AG04449 (cell line): ENCODE measurements at regions not wholly inside any gene's neighbourhood (a gene's known extent, or its start where the extent isn't known, plus 50 kb on each side); places are given as distances from the start of the nearest gene placed in this dataset.

Source experiments
- CTCF ChIA-PET: fragments of 350-600 bp; formaldehyde crosslinking; extraction: SDS; loops from one replicate; lab custom pipeline; 2021; ENCODE audit warnings: antibody characterized with exemption; lab: Yijun Ruan, JAX
- POLR2A ChIA-PET: fragments of 400-600, 350-600 bp; formaldehyde crosslinking; extraction: SDS; loops from one replicate; lab custom pipeline; 2020; ENCODE audit warnings: antibody characterized with exemption, inconsistent platforms; lab: Yijun Ruan, JAX
- DNase-seq: peaks from one replicate; pipeline ENCODE4 v3.0.0-alpha.2; 2010; ENCODE audit warnings: low read depth, low spot score
- H3K4me3 ChIP-seq: 2 replicates; pipeline ENCODE4 v1.5.1; 2011; ENCODE audit warnings: low read depth, mild to moderate bottlenecking, control low read depth, low read length
- TF ChIP-seq, protein P1 (sequence below): IDR thresholded peaks from one replicate; pipeline ENCODE4 v1.5.1; 2011; ENCODE audit warnings: mild to moderate bottlenecking, moderate library complexity, low read length, control low read depth, inconsistent platforms; ENCODE audit not compliant: insufficient read depth; ENCODE audit errors: missing control alignments

- DNase-seq: no peak
- TF ChIP-seq, protein P1, sequence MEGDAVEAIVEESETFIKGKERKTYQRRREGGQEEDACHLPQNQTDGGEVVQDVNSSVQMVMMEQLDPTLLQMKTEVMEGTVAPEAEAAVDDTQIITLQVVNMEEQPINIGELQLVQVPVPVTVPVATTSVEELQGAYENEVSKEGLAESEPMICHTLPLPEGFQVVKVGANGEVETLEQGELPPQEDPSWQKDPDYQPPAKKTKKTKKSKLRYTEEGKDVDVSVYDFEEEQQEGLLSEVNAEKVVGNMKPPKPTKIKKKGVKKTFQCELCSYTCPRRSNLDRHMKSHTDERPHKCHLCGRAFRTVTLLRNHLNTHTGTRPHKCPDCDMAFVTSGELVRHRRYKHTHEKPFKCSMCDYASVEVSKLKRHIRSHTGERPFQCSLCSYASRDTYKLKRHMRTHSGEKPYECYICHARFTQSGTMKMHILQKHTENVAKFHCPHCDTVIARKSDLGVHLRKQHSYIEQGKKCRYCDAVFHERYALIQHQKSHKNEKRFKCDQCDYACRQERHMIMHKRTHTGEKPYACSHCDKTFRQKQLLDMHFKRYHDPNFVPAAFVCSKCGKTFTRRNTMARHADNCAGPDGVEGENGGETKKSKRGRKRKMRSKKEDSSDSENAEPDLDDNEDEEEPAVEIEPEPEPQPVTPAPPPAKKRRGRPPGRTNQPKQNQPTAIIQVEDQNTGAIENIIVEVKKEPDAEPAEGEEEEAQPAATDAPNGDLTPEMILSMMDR: no peak
- CTCF ChIA-PET: no interaction called here
- POLR2A ChIA-PET: no interaction called here
- no peak overlapping the region for H3K4me3 ChIP-seq
Observed at GRCh38 chr7:156533420-156533819, 107.2 kb upstream of the RNF32 start.

GRCh38 chr7:156532016-156532602 is 108.5 kb upstream of the RNF32 start:
- DNase-seq: no peak
- TF ChIP-seq, protein P1: no peak
- no peak overlapping the region for H3K4me3 ChIP-seq
- CTCF ChIA-PET: no interaction called here
- POLR2A ChIA-PET: no interaction called here

GRCh38 chr7:156529956-156530355 is 110.6 kb upstream of the RNF32 start:
- H3K4me3 ChIP-seq: no peak overlapping the region
- ChIA-PET CTCF (no interaction called here), POLR2A (no interaction called here)
- DNase-seq: no peak
- TF ChIP-seq, protein P1: no peak

DNA sequence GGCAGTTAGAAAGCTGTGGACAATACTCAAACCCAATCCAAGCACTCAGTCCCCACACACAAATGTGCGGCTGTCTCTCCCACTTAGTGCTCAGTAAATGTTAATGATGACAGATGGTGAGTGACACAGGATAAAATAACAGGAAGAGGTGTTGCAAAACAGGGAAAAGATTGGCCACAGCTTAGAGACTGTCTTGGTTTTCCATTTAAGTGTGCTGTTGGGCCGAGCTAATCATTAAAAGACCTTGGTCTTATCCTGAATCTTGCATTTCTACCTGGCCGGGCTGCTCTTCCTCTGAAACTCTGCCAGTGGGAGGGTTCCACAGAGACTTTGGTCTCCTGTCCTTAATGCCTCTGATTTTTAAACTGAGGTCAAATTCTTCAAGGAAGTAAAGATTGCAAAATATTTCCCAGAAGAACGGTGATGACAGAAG is 113.1 kb upstream of the RNF32 start:
- DNase-seq: no peak
- H3K4me3 ChIP-seq: no peak overlapping the region
- TF ChIP-seq, protein P1: no peak
- CTCF ChIA-PET: interaction anchor here (1.0 kb wide), 1 partner anchor 31 kb away, joined by 3 read pairs; no protein-coding TSS in a partner anchor
- POLR2A ChIA-PET: no interaction called here

DNA sequence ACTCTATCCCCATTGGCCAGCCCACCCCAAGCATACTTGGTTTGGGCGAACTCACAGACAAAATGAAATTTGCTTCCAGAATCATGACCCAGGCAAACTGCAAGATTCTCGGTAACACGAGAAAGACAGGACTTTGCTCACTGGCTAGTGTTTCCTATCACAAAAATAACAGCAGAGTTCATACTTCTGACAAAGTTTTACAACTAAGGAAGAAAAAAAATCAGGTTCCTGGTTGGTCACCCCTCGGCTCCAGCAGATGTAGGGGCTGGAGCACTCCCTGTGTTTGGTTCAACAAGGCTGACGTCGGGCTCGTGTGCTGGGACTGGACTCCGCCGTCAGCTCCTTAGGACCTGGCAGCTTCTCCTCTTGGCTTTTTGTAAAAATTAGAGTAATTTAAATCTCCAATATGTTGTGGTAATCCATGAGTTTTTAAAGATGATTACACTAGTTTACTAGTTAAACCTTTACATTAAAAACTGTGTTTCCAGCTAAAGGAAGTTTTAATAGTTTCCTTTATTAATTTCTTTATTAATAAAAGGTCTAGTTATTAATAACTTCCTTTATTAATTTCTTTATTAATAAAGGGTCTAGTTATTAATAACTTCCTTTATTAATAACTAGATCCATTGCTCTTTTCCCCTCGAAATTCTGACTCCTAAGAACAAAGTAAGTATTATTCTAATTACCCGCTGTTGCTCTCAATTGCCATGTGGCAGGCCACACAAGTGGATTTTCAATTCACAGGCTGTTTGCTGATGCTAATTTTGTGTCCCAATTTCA is 115.6 kb upstream of the RNF32 start:
- ChIA-PET POLR2A (no interaction called here), CTCF (no interaction called here)
- no peak overlapping the region for H3K4me3 ChIP-seq
- TF ChIP-seq, protein P1: no peak
- DNase-seq: no peak

- H3K4me3 ChIP-seq: no peak overlapping the region
- DNase-seq: no peak
- TF ChIP-seq, protein P1: no peak
- CTCF ChIA-PET: no interaction called here
- POLR2A ChIA-PET: no interaction called here
Observed at GRCh38 chr7:156523447-156524048, 117.0 kb upstream of the RNF32 start.
